ENCODE measurements at regions not wholly inside any gene's neighbourhood (a gene's known extent, or its start where the extent isn't known, plus 50 kb on each side); places are given as distances from the start of the nearest gene placed in this dataset.

DNA sequence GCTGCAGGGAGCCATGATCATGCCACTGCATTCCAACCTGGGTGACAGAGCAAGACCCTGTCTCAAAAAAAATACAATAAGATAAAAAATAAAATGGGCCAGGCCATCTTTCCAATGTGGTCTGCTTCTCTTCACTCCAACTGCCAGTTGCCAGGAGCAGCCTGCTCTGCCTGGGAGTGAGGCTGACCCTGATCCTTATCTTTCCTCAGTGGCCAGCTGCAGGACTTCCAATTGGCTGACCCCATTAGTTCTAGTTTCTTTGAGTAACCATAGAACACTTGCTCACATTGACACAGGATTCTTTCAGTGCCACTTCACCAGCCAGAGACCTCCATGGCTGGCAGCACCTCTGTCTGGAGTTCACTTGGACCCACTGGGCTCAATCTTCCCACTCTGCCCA lies 258.6 kb downstream of the MID1IP1 start:
- Histone ChIP-seq H2AFZ (ENCODE audit: control insufficient read depth, low read length) (no peak overlapping the region), H3K36me3 (ENCODE audit: control insufficient read depth in 2 of 2, extremely low read depth in 1 of 2, insufficient read depth in 2 of 2, low read length in 2 of 2) (no peaks in the 10 kb centered on the region), H3K27ac (ENCODE audit: control insufficient read depth, insufficient read depth, low read length) (no peak overlapping the region), H3K9me3 (ENCODE audit: control insufficient read depth, low read depth, low read length) (peaks cover 2% of the 10 kb centered on the region), H3K9ac (ENCODE audit: control insufficient read depth, extremely low read depth, insufficient read depth, low read length) (no peak overlapping the region), H3K9me1 (ENCODE audit: control insufficient read depth, extremely low read depth, insufficient read depth, low read length) (no peaks in the 10 kb centered on the region), H3K4me2 (ENCODE audit: control insufficient read depth, extremely low read depth, insufficient read depth, low read depth, low read length) (no peak overlapping the region), H3K27me3 (ENCODE audit: control insufficient read depth, extremely low read depth, insufficient read depth, low read length) (no peaks in the 10 kb centered on the region), H4K20me1 (ENCODE audit: control insufficient read depth, extremely low read depth, insufficient read depth, low read length) (no peaks in the 10 kb centered on the region), H3K4me1 (ENCODE audit: control insufficient read depth, extremely low read depth, insufficient read depth, low read length) (peaks cover 2% of the 10 kb centered on the region), H3K4me3 (ENCODE audit: control insufficient read depth in 2 of 3, extremely low read depth in 1 of 3, insufficient read depth in 2 of 3, low read depth in 1 of 3, low read length in 3 of 3) (no peak overlapping the region), H3K79me2 (ENCODE audit: control insufficient read depth, insufficient read depth, low read length) (no peaks in the 10 kb centered on the region)
- dilution Hi-C loops (cut with MboI; ENCODE audit: extremely low pct_ligation_motif_present, low sequenced_read_pairs), result no loop called here
- DNase-seq (ENCODE audit: low read depth, low spot score) (no peak), FAIRE-seq (no peak)
- TF ChIP-seq, protein P1, sequence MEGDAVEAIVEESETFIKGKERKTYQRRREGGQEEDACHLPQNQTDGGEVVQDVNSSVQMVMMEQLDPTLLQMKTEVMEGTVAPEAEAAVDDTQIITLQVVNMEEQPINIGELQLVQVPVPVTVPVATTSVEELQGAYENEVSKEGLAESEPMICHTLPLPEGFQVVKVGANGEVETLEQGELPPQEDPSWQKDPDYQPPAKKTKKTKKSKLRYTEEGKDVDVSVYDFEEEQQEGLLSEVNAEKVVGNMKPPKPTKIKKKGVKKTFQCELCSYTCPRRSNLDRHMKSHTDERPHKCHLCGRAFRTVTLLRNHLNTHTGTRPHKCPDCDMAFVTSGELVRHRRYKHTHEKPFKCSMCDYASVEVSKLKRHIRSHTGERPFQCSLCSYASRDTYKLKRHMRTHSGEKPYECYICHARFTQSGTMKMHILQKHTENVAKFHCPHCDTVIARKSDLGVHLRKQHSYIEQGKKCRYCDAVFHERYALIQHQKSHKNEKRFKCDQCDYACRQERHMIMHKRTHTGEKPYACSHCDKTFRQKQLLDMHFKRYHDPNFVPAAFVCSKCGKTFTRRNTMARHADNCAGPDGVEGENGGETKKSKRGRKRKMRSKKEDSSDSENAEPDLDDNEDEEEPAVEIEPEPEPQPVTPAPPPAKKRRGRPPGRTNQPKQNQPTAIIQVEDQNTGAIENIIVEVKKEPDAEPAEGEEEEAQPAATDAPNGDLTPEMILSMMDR (optimal IDR thresholded peaks at IDR 0.05 in 1 of 3, IDR thresholded peaks at IDR 0.05 in 1 of 3, conservative IDR thresholded peaks at IDR 0.05 in 1 of 3; ENCODE audit: extremely low read depth in 1 of 3, insufficient read depth in 2 of 3, low read length in 3 of 3), result no peak
- TF ChIP-seq EZH2 (IDR thresholded peaks at IDR 0.05; ENCODE audit: low read length), result no peak

DNA sequence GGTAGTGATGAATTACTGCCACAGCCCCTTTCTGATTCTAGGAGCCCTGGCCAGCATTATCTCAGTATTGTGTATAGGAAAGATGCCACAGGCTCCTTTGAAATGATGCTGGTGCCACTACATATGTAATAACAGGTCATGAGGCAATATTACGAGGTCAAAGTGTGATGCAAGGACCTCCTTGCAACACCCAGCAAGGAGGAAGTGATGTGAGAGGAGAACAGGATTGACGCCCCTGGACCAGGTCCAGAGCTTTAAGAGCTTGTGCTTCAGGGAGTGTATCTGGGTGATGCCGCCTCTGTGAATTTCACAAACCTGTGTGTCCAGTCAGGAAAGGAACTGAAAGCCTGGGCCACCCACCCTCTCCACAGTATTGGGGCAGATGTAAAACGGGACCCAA lies 261.8 kb downstream of the MID1IP1 start:
- Histone ChIP-seq H2AFZ (ENCODE audit: control insufficient read depth, low read length) (no peak overlapping the region), H3K27me3 (ENCODE audit: control insufficient read depth, extremely low read depth, insufficient read depth, low read length) (no peaks in the 10 kb centered on the region), H3K4me3 (ENCODE audit: control insufficient read depth in 2 of 3, extremely low read depth in 1 of 3, insufficient read depth in 2 of 3, low read depth in 1 of 3, low read length in 3 of 3) (no peak overlapping the region), H3K27ac (ENCODE audit: control insufficient read depth, insufficient read depth, low read length) (no peak overlapping the region), H3K9me3 (ENCODE audit: control insufficient read depth, low read depth, low read length) (peaks cover 2% of the 10 kb centered on the region), H3K9me1 (ENCODE audit: control insufficient read depth, extremely low read depth, insufficient read depth, low read length) (no peaks in the 10 kb centered on the region), H3K4me2 (ENCODE audit: control insufficient read depth, extremely low read depth, insufficient read depth, low read depth, low read length) (no peak overlapping the region), H3K4me1 (ENCODE audit: control insufficient read depth, extremely low read depth, insufficient read depth, low read length) (peaks cover 2% of the 10 kb centered on the region), H3K36me3 (ENCODE audit: control insufficient read depth in 2 of 2, extremely low read depth in 1 of 2, insufficient read depth in 2 of 2, low read length in 2 of 2) (no peaks in the 10 kb centered on the region), H3K9ac (ENCODE audit: control insufficient read depth, extremely low read depth, insufficient read depth, low read length) (no peak overlapping the region), H3K79me2 (ENCODE audit: control insufficient read depth, insufficient read depth, low read length) (no peaks in the 10 kb centered on the region), H4K20me1 (ENCODE audit: control insufficient read depth, extremely low read depth, insufficient read depth, low read length) (no peaks in the 10 kb centered on the region)
- dilution Hi-C loops (cut with MboI; ENCODE audit: extremely low pct_ligation_motif_present, low sequenced_read_pairs), result no loop called here
- no peak for FAIRE-seq
- TF ChIP-seq, protein P1 (optimal IDR thresholded peaks at IDR 0.05 in 1 of 3, IDR thresholded peaks at IDR 0.05 in 1 of 3, conservative IDR thresholded peaks at IDR 0.05 in 1 of 3; ENCODE audit: extremely low read depth in 1 of 3, insufficient read depth in 2 of 3, low read length in 3 of 3), result no peak
- TF ChIP-seq EZH2 (IDR thresholded peaks at IDR 0.05; ENCODE audit: low read length), result no peak
- DNase-seq (ENCODE audit: low read depth, low spot score), result no peak

Measured in keratinocyte (primary cell).